ENCODE measurements at regions not wholly inside any gene's neighbourhood (a gene's known extent, or its start where the extent isn't known, plus 50 kb on each side); places are given as distances from the start of the nearest gene placed in this dataset.

- no peak for DNase-seq (ENCODE audit: low read depth)
Measured at GRCh38 chr3:176491084-176491483, 706.2 kb downstream of the TBL1XR1 start.

GRCh38 chr3:176490357-176490756 lies 706.9 kb downstream of the TBL1XR1 start:
- DNase-seq (ENCODE audit: low read depth): no peak
- TF ChIP-seq CTCF (IDR thresholded peaks at IDR 0.05; ENCODE audit: insufficient read depth, low read depth, low read length): no peak
- no peak overlapping the region for H3K4me3 ChIP-seq (ENCODE audit: low read depth, low read length)

More at GRCh38 chr3:176491084-176491483, 706.2 kb downstream of the TBL1XR1 start:
- TF ChIP-seq CTCF (IDR thresholded peaks at IDR 0.05; ENCODE audit: insufficient read depth, low read depth, low read length): no peak
- no peak overlapping the region for H3K4me3 ChIP-seq (ENCODE audit: low read depth, low read length)

GRCh38 chr3:176479248-176479647 lies 718.0 kb downstream of the TBL1XR1 start:
- no peak for DNase-seq (ENCODE audit: low read depth)
- H3K4me3 ChIP-seq (ENCODE audit: low read depth, low read length): no peak overlapping the region
- TF ChIP-seq CTCF (IDR thresholded peaks at IDR 0.05; ENCODE audit: insufficient read depth, low read depth, low read length): no peak

GRCh38 chr3:176469694-176470205 lies 727.5 kb downstream of the TBL1XR1 start:
- H3K4me3 ChIP-seq (ENCODE audit: low read depth, low read length): no peak overlapping the region
- no peak for TF ChIP-seq CTCF (IDR thresholded peaks at IDR 0.05; ENCODE audit: insufficient read depth, low read depth, low read length)
- no peak for DNase-seq (ENCODE audit: low read depth)

- no peak overlapping the region for H3K4me3 ChIP-seq (ENCODE audit: low read depth, low read length)
- no peak for DNase-seq (ENCODE audit: low read depth)
Measured at GRCh38 chr3:176463610-176464009, 733.7 kb downstream of the TBL1XR1 start.

GRCh38 chr3:176447369-176447768 lies 749.9 kb downstream of the TBL1XR1 start:
- TF ChIP-seq CTCF (IDR thresholded peaks at IDR 0.05; ENCODE audit: insufficient read depth, low read depth, low read length): no peak
- H3K4me3 ChIP-seq (ENCODE audit: low read depth, low read length): no peak overlapping the region

More at GRCh38 chr3:176463610-176464009, 733.7 kb downstream of the TBL1XR1 start:
- no peak for TF ChIP-seq CTCF (IDR thresholded peaks at IDR 0.05; ENCODE audit: insufficient read depth, low read depth, low read length)

GRCh38 chr3:176442326-176442725 lies 755.0 kb downstream of the TBL1XR1 start:
- TF ChIP-seq CTCF (IDR thresholded peaks at IDR 0.05; ENCODE audit: insufficient read depth, low read depth, low read length): no peak
- H3K4me3 ChIP-seq (ENCODE audit: low read depth, low read length): no peak overlapping the region
- DNase-seq (ENCODE audit: low read depth): no peak

More at GRCh38 chr3:176447369-176447768, 749.9 kb downstream of the TBL1XR1 start:
- DNase-seq (ENCODE audit: low read depth): no peak

All from fibroblast of villous mesenchyme (primary cell).